ENCODE measurements at regions not wholly inside any gene's neighbourhood (a gene's known extent, or its start where the extent isn't known, plus 50 kb on each side); places are given as distances from the start of the nearest gene placed in this dataset.

DNA sequence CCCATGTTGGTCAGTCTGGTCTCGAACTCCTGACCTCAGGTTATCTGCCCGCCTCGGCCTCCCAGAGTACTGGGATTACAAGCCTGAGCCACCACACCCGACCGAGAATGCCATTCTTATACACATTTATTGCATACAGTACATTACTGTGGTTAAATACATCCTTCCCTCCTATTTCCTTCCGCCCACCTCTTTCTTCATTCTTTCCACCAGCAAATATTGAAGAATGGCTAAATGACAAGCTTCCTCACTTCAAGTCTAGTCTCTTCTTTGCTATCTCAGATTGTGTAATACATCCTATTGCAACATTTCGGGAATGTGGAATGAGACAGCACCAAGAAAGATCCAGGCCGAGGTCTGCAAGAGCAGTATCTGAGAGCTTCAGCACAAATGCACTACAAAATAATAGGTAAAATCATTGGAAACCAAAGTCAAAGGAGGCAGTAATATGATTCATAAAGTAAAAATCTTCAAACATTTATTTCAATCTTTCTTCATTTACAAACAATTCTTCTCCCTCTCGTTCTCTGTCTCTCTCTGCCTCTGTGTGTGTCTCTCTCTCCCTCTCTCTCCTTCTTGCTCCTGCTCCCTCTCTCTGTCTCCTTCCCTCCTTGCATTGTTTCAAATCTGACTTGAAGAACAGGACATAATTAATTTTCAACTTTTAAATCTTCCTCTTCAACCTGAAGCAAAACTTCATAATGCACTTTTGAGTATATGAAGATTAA is 94.7 kb upstream of the TGFBR2 start:
- POLR2A ChIA-PET, result no interaction called here
- CTCF ChIA-PET, result interaction anchor here (0.6 kb wide), 1 partner anchor 158 kb away, joined by 3 read pairs; no protein-coding TSS in a partner anchor

GRCh38 chr3:30512576-30512975 is 93.8 kb upstream of the TGFBR2 start:
- no peaks in the 10 kb centered on the region for H3K27me3 ChIP-seq (ENCODE audit: control insufficient read depth, insufficient read depth, low read length)
- TF ChIP-seq CTCF (IDR thresholded peaks at IDR 0.05; ENCODE audit: insufficient read depth, low read depth, low read length), result no peak
- no peak for DNase-seq (ENCODE audit: low read depth)
- no peaks in the 10 kb centered on the region for H3K36me3 ChIP-seq (ENCODE audit: control insufficient read depth, insufficient read depth, low read length)
- H3K4me3 ChIP-seq (ENCODE audit: low read depth, low read length), result no peak overlapping the region
- ChIA-PET POLR2A (no interaction called here), CTCF (interaction anchor here (0.9 kb wide), 1 partner anchor 181 kb away, joined by 3 read pairs; no protein-coding TSS in a partner anchor)

More for the DNA sequence above, 94.7 kb upstream of the TGFBR2 start:
- Histone ChIP-seq H3K36me3 (ENCODE audit: control insufficient read depth, insufficient read depth, low read length) (no peaks in the 10 kb centered on the region), H3K4me3 (ENCODE audit: low read depth, low read length) (no peak overlapping the region), H3K27me3 (ENCODE audit: control insufficient read depth, insufficient read depth, low read length) (no peaks in the 10 kb centered on the region)
- DNase-seq (ENCODE audit: low read depth), result peak; percentile 93
- no peak for TF ChIP-seq CTCF (IDR thresholded peaks at IDR 0.05; ENCODE audit: insufficient read depth, low read depth, low read length)

- Histone ChIP-seq H3K4me3 (ENCODE audit: low read depth, low read length) (no peak overlapping the region), H3K27me3 (ENCODE audit: control insufficient read depth, insufficient read depth, low read length) (no peaks in the 10 kb centered on the region), H3K36me3 (ENCODE audit: control insufficient read depth, insufficient read depth, low read length) (no peaks in the 10 kb centered on the region)
- ChIA-PET CTCF (interaction anchor here (0.5 to 1.0 kb wide), 3 partner anchors 38 to 180 kb away, joined by 3 read pairs; no protein-coding TSS in a partner anchor), POLR2A (no interaction called here)
- no peak for DNase-seq (ENCODE audit: low read depth)
- TF ChIP-seq CTCF (IDR thresholded peaks at IDR 0.05; ENCODE audit: insufficient read depth, low read depth, low read length), result no peak
These were observed 92.8 kb upstream of the TGFBR2 start for GRCh38 chr3:30513374-30514152.

DNA sequence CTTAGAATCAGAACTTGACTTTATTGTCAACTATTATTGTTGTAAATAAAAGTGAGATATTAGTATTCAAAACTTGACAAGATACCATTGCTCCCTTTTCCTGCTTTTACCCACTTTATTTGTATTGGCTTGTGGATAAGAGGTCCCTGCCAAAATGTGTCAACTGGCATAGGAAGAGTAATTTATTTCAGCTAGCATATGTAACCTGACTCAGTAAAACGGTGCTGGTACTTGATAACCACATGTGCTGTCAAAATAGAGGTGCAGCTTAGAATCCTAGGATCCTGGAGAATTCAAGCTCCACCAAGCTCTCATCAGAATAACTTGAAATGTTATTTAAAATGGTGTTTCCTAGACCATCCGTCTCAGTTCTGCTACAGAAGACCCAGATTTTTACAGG is 90.2 kb upstream of the TGFBR2 start:
- H3K36me3 ChIP-seq (ENCODE audit: control insufficient read depth, insufficient read depth, low read length), result no peaks in the 10 kb centered on the region
- no peak overlapping the region for H3K4me3 ChIP-seq (ENCODE audit: low read depth, low read length)
- no peak for TF ChIP-seq CTCF (IDR thresholded peaks at IDR 0.05; ENCODE audit: insufficient read depth, low read depth, low read length)
- ChIA-PET CTCF (interaction anchor here (0.6 to 2.9 kb wide), 5 partner anchors 12 to 196 kb away, joined by 3 to 9 read pairs (median 3); no protein-coding TSS in a partner anchor), POLR2A (no interaction called here)
- DNase-seq (ENCODE audit: low read depth), result no peak
- H3K27me3 ChIP-seq (ENCODE audit: control insufficient read depth, insufficient read depth, low read length), result no peaks in the 10 kb centered on the region

GRCh38 chr3:30518181-30518864 is 88.1 kb upstream of the TGFBR2 start:
- Histone ChIP-seq H3K4me3 (ENCODE audit: low read depth, low read length) (no peak overlapping the region), H3K27me3 (ENCODE audit: control insufficient read depth, insufficient read depth, low read length) (no peaks in the 10 kb centered on the region), H3K36me3 (ENCODE audit: control insufficient read depth, insufficient read depth, low read length) (no peaks in the 10 kb centered on the region)
- ChIA-PET CTCF (interaction anchor here (1.3 to 2.9 kb wide), 2 partner anchors 10 to 159 kb away, joined by 3 to 9 read pairs; no protein-coding TSS in a partner anchor), POLR2A (no interaction called here)
- DNase-seq (ENCODE audit: low read depth), result no peak
- no peak for TF ChIP-seq CTCF (IDR thresholded peaks at IDR 0.05; ENCODE audit: insufficient read depth, low read depth, low read length)
